ENCODE measurements at regions not wholly inside any gene's neighbourhood (a gene's known extent, or its start where the extent isn't known, plus 50 kb on each side); places are given as distances from the start of the nearest gene placed in this dataset.

- H3K4me2 ChIP-seq: no peak overlapping the region
- H3K9me3 ChIP-seq: no peaks in the 10 kb centered on the region
- TF ChIP-seq CTCF (IDR thresholded peaks at IDR 0.05): no peak
- no peak for TF ChIP-seq MXI1 (IDR thresholded peaks at IDR 0.05; ENCODE audit: low read depth, low read length)
- TF ChIP-seq TCF12 (IDR thresholded peaks at IDR 0.05): no peak
- TF ChIP-seq FOSL2 (IDR thresholded peaks at IDR 0.05; ENCODE audit: borderline replicate concordance, low read depth): no peak
- TF ChIP-seq IRF3 (IDR thresholded peaks at IDR 0.05; ENCODE audit: low read depth, low read length): no peak
- no peak for TF ChIP-seq NRF1 (IDR thresholded peaks at IDR 0.05; ENCODE audit: low read depth, low read length)
- no peak for TF ChIP-seq YY1 (IDR thresholded peaks at IDR 0.05; ENCODE audit: low read depth)
- no peak for TF ChIP-seq FOXJ3 (CRISPR knock-in tag; IDR thresholded peaks at IDR 0.05)
- TF ChIP-seq RCOR1 (IDR thresholded peaks at IDR 0.05; ENCODE audit: low read length): no peak
- no peak for TF ChIP-seq NFIC (IDR thresholded peaks at IDR 0.05; ENCODE audit: borderline replicate concordance)
- TF ChIP-seq REST (IDR thresholded peaks at IDR 0.05; ENCODE audit: low read depth, low read length): no peak
- TF ChIP-seq EP300 (IDR thresholded peaks at IDR 0.05; ENCODE audit: borderline replicate concordance in 1 of 2, low read depth in 1 of 2, low read length in 1 of 2): no peak
- no peak for TF ChIP-seq SIN3A (IDR thresholded peaks at IDR 0.05; ENCODE audit: borderline replicate concordance, low read depth, low read length)
- no peak for TF ChIP-seq SMC3 (IDR thresholded peaks at IDR 0.05; ENCODE audit: low read depth, low read length)
- H3K79me2 ChIP-seq (ENCODE audit: insufficient read depth): no peaks in the 10 kb centered on the region
- ChIA-PET CTCF (interaction anchor here (1.0 kb wide), 1 partner anchor 307 kb away, joined by 3 read pairs; no protein-coding TSS in a partner anchor), POLR2A (no interaction called here)
- no peak overlapping the region for H2AFZ ChIP-seq (ENCODE audit: low read depth)
- DNase-seq: no peak
- H3K4me3 ChIP-seq (ENCODE audit: low read depth in 2 of 2, low read length in 1 of 2): no peak overlapping the region
- H3K27me3 ChIP-seq (ENCODE audit: insufficient read depth): no peaks in the 10 kb centered on the region
- H3K27ac ChIP-seq (ENCODE audit: low read depth in 2 of 2, low read length in 1 of 2): no peak overlapping the region
- H3K9me2 ChIP-seq: no peaks in the 10 kb centered on the region; the same call in 1 of the 2 replicates
- H3K36me3 ChIP-seq (replicated peaks in 1 of 2; ENCODE audit: control insufficient read depth in 1 of 2, insufficient read depth in 2 of 2, low read length in 1 of 2): no peaks in the 10 kb centered on the region
- peaks cover 6% of the 10 kb centered on the region for H3F3A ChIP-seq (replicated peaks; ENCODE audit: insufficient read depth)
- H3K4me1 ChIP-seq (ENCODE audit: control insufficient read depth in 1 of 2, insufficient read depth in 2 of 2, low read depth in 1 of 2, low read length in 1 of 2): peaks cover 13 to 19% of the 10 kb centered on the region in 2 experiments
- no peak overlapping the region for H3K9ac ChIP-seq
- H4K20me1 ChIP-seq (ENCODE audit: insufficient read depth): no peaks in the 10 kb centered on the region
- WGBS (ENCODE audit: low lambda C conversion rate): 77% methylated on average over 1 of the region's 1 CpG
These were observed 310.8 kb upstream of the SLIT2 start for GRCh38 chr4:19940861-19941260.

Data from SK-N-SH (cell line).